ENCODE measurements at regions not wholly inside any gene's neighbourhood (a gene's known extent, or its start where the extent isn't known, plus 50 kb on each side); places are given as distances from the start of the nearest gene placed in this dataset.
"Not testable (repeated sequence)": the region's sequence is repeated elsewhere in the genome, so short reads cannot be mapped to it uniquely, and the experiment has no call there.

DNA sequence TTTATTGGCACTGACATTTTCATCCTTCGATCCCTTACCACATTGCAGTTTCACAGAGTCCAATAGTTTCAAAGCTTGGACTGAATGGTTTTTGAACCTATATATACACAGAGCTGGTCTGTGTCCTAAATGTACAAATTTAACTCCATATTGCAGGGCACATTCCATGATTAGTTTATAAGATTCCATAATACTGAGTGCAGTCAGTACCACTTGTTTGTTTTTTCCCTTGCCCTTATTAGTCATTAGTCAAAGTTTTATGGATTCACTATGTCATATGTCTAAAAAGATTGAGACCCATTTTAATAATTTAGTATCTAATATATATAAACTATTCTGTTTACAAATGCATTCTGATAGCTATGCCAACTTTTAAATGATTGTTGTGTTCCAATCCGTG, 654.8 kb upstream of the MEF2C start:
- H3K27me3 Mint-ChIP-seq, result no peaks in the 10 kb centered on the region
- H3K4me1 Mint-ChIP-seq (ENCODE audit: low read depth), result peaks cover 10% of the 10 kb centered on the region
- H3K4me3 Mint-ChIP-seq, result no peak overlapping the region
- no peaks in the 10 kb centered on the region for H3K9me3 Mint-ChIP-seq
- intact Hi-C loops (cut with micrococcal nuclease), result no loop called here
- H3K36me3 Mint-ChIP-seq (ENCODE audit: low read depth), result no peaks in the 10 kb centered on the region
- H3K27ac Mint-ChIP-seq, result no peak overlapping the region

DNA sequence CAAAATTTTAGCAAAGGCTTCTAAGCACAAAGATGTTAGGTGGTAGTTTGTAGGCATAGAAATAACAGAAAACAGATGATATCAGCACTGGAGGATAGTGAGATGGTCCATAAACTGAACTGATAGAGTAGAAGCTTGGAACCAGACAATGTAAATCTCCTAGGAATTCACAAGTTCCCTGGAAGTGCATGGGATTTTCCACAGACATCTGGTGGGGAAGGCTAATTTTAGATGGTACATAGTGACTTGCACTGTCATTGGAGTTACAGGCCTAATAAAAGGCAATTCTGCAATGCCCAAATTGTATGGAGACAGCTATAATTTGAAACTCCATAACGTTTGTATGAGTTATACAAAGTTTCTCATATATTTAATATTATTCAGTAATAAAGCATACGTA, 653.0 kb upstream of the MEF2C start:
- no peak overlapping the region for H3K27ac Mint-ChIP-seq
- H3K9me3 Mint-ChIP-seq, result no peaks in the 10 kb centered on the region
- intact Hi-C loops (cut with micrococcal nuclease), result no loop called here
- H3K27me3 Mint-ChIP-seq, result no peaks in the 10 kb centered on the region
- H3K36me3 Mint-ChIP-seq (ENCODE audit: low read depth), result no peaks in the 10 kb centered on the region
- no peak overlapping the region for H3K4me3 Mint-ChIP-seq
- peaks cover 10% of the 10 kb centered on the region for H3K4me1 Mint-ChIP-seq (ENCODE audit: low read depth)

DNA sequence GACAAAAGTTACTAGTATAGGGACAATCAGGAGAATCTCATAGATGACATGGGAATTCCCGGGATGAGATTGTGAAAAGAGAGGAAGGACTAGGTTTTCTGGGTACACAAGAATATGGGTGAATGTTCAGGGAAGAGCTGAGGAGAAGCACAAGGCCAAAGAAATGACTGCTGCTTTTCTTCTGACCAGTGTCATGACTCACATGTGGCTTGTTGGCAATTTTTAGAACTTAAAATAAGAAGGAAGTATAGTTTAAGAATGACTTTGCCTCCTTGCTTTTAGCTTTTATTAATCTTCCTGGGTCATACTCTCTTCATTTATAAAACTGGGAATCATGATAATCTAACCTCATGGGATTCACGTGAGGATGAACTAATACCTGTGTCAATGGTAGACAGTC, 652.4 kb upstream of the MEF2C start:
- Mint-ChIP-seq H3K9me3 (no peaks in the 10 kb centered on the region), H3K4me3 (no peak overlapping the region), H3K36me3 (ENCODE audit: low read depth) (no peaks in the 10 kb centered on the region), H3K4me1 (ENCODE audit: low read depth) (peaks cover 10% of the 10 kb centered on the region), H3K27ac (no peak overlapping the region), H3K27me3 (no peaks in the 10 kb centered on the region)
- intact Hi-C loops (cut with micrococcal nuclease), result no loop called here

DNA sequence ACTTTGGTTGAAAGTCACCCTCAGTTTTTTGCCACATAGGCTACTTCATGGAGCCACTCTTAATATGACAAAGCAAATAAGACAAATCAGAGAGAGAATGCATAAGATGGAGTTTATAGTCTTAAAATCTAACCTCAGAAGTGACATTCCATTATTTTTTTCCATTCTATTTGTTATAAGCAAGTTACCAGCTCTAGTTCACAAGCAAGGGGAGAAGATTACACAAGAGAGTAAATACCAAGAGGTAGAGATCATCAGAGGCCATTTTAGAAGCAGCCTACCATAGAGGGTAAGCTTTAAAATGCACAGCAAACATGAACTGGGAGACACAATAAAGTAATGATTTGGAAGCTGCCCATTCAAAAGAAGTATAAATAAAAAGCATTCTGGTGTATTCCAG, 651.3 kb upstream of the MEF2C start:
- no peaks in the 10 kb centered on the region for H3K9me3 Mint-ChIP-seq
- peaks cover 10% of the 10 kb centered on the region for H3K4me1 Mint-ChIP-seq (ENCODE audit: low read depth)
- no peak overlapping the region for H3K27ac Mint-ChIP-seq
- intact Hi-C loops (cut with micrococcal nuclease), result no loop called here
- H3K27me3 Mint-ChIP-seq, result no peaks in the 10 kb centered on the region
- H3K36me3 Mint-ChIP-seq (ENCODE audit: low read depth), result no peaks in the 10 kb centered on the region
- no peak overlapping the region for H3K4me3 Mint-ChIP-seq

DNA sequence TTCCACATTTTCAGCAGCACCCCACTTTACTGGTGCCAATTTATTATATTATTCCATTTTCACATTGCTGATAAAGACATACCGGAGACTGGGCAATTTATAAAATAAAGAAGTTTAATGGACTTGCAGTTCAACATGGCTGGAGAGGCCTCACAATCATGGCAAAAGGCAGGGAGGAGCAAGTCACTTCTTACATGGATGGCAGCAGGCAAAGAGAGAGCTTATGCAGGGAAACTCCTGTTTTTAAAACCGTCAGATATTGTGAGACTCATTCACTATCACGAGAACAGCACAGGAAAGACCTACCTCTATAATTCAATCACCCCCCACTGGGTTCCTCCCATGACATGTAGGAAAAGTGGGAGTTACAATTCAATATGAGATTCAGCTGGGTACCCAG, 641.8 kb upstream of the MEF2C start:
- H3K4me3 Mint-ChIP-seq, result no peak overlapping the region
- H3K4me1 Mint-ChIP-seq (ENCODE audit: low read depth), result no peaks in the 10 kb centered on the region
- H3K27ac Mint-ChIP-seq, result no peak overlapping the region
- H3K27me3 Mint-ChIP-seq, result no peaks in the 10 kb centered on the region
- intact Hi-C loops (cut with micrococcal nuclease), result no loop called here
- peaks cover 39% of the 10 kb centered on the region for H3K9me3 Mint-ChIP-seq
- H3K36me3 Mint-ChIP-seq (ENCODE audit: low read depth), result no peaks in the 10 kb centered on the region

DNA sequence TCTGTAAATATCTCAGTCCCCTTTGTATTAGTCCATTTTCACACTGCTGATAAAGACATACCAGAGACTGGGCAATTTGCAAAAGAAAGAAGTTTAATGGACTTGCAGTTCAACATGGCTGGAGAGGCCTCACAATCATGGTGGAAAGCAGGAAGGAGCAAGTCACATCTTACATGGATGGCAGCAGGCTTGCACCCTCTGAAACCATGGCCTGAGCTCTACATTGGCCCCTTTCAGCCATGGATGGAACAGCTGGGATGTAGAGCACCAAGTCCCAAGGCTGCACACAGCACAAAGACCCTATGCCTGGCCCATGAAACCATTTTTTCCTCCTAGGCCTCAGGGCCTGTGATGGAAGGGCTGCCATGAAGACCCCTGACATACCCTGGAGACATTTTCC, 640.9 kb upstream of the MEF2C start:
- H3K36me3 Mint-ChIP-seq (ENCODE audit: low read depth); intact Hi-C loops (cut with micrococcal nuclease); H3K4me1 Mint-ChIP-seq (ENCODE audit: low read depth); H3K27ac Mint-ChIP-seq; H3K4me3 Mint-ChIP-seq; H3K27me3 Mint-ChIP-seq: not testable (repeated sequence)
- peaks cover 39% of the 10 kb centered on the region for H3K9me3 Mint-ChIP-seq

DNA sequence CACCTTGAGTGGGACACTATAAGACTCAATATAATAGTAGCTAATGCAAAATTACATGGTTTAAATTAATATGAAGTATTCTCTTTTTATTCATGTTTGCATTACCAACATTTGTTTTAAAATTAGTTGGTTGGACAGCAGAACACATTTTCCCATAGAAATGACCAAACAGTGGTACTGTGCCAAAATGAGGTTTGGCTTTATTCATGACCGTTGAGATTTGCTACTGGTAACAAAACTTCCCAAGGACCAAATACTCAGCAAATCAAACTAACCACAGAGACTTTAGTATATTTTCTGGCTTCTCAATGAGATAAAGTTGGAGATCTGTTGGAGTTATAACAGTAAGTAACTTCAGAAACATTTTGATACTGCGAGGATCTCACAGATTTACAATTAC, 637.8 kb upstream of the MEF2C start:
- no peaks in the 10 kb centered on the region for H3K4me1 Mint-ChIP-seq (ENCODE audit: low read depth)
- H3K27ac Mint-ChIP-seq, result no peak overlapping the region
- intact Hi-C loops (cut with micrococcal nuclease), result no loop called here
- no peak overlapping the region for H3K4me3 Mint-ChIP-seq
- H3K27me3 Mint-ChIP-seq, result no peaks in the 10 kb centered on the region
- no peaks in the 10 kb centered on the region for H3K36me3 Mint-ChIP-seq (ENCODE audit: low read depth)
- peaks cover 20% of the 10 kb centered on the region for H3K9me3 Mint-ChIP-seq

DNA sequence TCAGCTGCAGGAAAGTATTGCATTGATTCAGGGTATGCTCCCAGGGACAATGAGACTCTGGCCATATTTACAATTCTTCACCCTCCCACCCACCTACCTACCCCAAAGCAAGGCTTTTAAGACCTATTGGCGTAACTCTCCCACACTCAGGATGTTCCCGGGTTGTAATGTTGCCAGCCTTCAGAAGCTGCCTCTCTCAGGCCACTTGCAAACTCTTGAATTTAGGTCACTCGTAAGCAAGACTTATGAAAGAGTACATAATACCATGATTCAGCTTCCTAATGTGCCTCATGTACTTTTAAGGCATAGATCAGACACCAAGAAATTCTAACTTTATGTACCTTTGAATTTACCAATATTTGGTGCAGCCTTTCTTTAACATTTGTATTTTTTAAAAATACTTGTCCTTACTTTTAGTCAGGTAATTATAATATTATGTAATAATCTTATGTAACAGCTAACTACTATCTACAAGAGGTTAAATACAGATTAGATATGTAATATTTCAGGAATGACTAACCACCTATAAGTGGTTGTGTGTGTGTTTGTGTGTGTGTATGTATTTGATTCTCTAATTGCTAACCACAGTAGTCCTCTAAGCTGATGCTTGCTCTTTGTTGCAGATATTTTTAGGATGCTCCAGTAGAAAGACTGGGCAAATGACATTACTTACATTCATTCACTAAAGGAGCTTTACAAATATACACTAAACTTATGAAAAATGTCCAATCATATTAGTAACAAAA, 630.5 kb upstream of the MEF2C start:
- intact Hi-C loops (cut with micrococcal nuclease), result no loop called here
- no peaks in the 10 kb centered on the region for H3K36me3 Mint-ChIP-seq (ENCODE audit: low read depth)
- H3K9me3 Mint-ChIP-seq, result no peaks in the 10 kb centered on the region
- H3K27me3 Mint-ChIP-seq, result no peaks in the 10 kb centered on the region
- no peaks in the 10 kb centered on the region for H3K4me1 Mint-ChIP-seq (ENCODE audit: low read depth)
- no peak overlapping the region for H3K27ac Mint-ChIP-seq
- no peak overlapping the region for H3K4me3 Mint-ChIP-seq

DNA sequence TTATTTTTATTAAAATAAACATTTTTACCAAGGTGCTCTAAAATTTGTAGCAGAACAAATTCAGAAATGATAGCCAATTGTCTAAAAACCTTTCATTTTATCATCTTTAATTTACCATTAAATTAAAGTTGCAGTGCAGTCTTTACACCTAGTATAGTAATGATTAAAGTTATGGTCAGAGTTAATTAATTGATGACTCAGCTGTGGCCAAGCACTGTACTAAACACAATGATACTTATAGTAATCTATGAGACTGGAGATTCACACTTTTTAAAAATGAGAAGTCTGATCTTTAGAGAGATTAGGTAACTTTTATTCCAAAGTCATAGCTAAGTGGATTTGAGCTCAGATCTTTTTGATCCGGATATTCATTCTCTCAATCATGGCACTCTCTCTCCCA, 621.1 kb upstream of the MEF2C start:
- H3K27ac Mint-ChIP-seq, result no peak overlapping the region
- no peaks in the 10 kb centered on the region for H3K27me3 Mint-ChIP-seq
- no peak overlapping the region for H3K4me3 Mint-ChIP-seq
- no peaks in the 10 kb centered on the region for H3K9me3 Mint-ChIP-seq
- intact Hi-C loops (cut with micrococcal nuclease), result no loop called here
- H3K36me3 Mint-ChIP-seq (ENCODE audit: low read depth), result no peaks in the 10 kb centered on the region
- H3K4me1 Mint-ChIP-seq (ENCODE audit: low read depth), result no peaks in the 10 kb centered on the region

DNA sequence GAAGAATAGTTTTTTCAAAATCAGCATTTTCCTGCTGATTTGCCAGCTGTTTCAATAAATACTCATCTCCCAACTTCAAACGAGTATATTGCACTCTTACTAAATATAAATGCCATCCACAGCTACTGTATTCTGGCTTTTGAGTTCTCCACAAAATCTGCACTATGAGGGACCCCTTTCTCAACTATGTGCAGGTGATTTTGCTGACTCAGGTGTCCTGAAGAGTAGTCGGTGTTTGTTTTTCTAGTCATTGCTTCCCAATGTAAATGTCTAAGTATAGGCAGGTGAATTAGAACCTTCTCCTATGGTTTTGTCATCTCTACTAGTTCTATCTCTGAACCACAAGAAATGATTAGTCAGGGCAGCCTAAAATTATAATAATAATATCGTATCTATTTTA, 616.8 kb upstream of the MEF2C start:
- Mint-ChIP-seq H3K4me1 (ENCODE audit: low read depth) (no peaks in the 10 kb centered on the region), H3K9me3 (no peaks in the 10 kb centered on the region), H3K36me3 (ENCODE audit: low read depth) (no peaks in the 10 kb centered on the region), H3K27ac (no peak overlapping the region), H3K27me3 (no peaks in the 10 kb centered on the region), H3K4me3 (no peak overlapping the region)
- intact Hi-C loops (cut with micrococcal nuclease), result no loop called here

DNA sequence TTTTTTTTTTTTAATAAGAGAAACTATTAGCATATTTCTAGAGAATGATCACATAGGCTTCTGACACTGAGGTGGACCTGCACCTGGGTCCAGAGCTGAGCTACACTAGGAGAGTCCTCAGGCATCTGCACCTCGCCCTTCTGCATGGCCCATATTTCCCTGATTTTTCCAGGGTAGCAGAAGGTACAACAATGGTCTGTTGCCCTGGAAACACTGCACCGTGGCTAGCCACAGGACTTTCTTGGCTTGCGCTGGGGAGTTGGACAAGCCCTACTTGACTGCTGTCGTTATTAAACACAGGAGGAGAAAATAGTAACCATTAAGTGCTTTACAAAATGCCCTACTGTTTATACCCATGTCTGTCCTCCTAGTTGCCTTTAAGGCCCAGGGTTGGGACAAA, 615.7 kb upstream of the MEF2C start:
- no peak overlapping the region for H3K4me3 Mint-ChIP-seq
- intact Hi-C loops (cut with micrococcal nuclease), result no loop called here
- H3K36me3 Mint-ChIP-seq (ENCODE audit: low read depth), result no peaks in the 10 kb centered on the region
- H3K9me3 Mint-ChIP-seq, result no peaks in the 10 kb centered on the region
- H3K4me1 Mint-ChIP-seq (ENCODE audit: low read depth), result no peaks in the 10 kb centered on the region
- H3K27me3 Mint-ChIP-seq, result no peaks in the 10 kb centered on the region
- H3K27ac Mint-ChIP-seq, result no peak overlapping the region

DNA sequence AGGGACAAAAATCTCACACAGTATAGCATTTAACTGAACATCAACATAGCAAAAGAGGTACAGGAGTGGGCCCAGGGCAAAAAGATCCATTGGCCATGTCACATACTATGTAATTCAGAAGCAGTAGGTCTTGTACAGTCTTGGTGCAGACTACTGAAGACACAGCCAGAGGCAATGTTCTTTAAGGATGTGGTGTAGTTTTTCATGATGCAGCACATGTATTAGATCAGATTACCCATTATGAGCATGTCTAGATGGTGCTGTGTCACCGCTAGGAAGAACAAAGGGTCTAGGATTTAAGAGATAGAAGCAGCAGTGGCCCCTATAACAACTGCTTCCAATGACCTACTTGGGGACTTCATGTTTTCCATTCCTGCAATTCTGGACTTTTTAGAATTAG, 610.4 kb upstream of the MEF2C start:
- Mint-ChIP-seq H3K4me1 (ENCODE audit: low read depth) (no peaks in the 10 kb centered on the region), H3K4me3 (no peak overlapping the region), H3K27ac (no peak overlapping the region), H3K9me3 (no peaks in the 10 kb centered on the region), H3K27me3 (no peaks in the 10 kb centered on the region), H3K36me3 (ENCODE audit: low read depth) (no peaks in the 10 kb centered on the region)
- intact Hi-C loops (cut with micrococcal nuclease), result no loop called here

DNA sequence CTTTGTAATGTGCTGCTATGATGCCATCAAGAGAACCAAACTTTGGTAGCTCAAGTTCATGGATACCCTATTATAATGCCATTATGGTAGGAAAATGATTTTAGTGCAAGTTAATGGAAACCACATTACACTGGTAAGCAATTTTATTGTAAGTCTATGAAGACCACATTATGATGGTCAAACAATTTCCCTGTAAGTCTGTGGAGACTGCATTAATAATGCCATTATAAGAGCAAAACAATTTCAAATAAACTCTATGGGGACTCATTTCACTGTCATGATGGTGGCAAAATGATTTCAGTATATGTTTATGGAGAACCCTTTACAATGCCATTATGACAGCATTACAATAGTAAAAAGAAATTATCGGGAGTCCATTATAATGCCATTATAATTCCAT, 602.0 kb upstream of the MEF2C start:
- no peaks in the 10 kb centered on the region for H3K36me3 Mint-ChIP-seq (ENCODE audit: low read depth)
- intact Hi-C loops (cut with micrococcal nuclease), result no loop called here
- H3K9me3 Mint-ChIP-seq, result no peaks in the 10 kb centered on the region
- no peak overlapping the region for H3K4me3 Mint-ChIP-seq
- no peak overlapping the region for H3K27ac Mint-ChIP-seq
- no peaks in the 10 kb centered on the region for H3K4me1 Mint-ChIP-seq (ENCODE audit: low read depth)
- no peaks in the 10 kb centered on the region for H3K27me3 Mint-ChIP-seq

DNA sequence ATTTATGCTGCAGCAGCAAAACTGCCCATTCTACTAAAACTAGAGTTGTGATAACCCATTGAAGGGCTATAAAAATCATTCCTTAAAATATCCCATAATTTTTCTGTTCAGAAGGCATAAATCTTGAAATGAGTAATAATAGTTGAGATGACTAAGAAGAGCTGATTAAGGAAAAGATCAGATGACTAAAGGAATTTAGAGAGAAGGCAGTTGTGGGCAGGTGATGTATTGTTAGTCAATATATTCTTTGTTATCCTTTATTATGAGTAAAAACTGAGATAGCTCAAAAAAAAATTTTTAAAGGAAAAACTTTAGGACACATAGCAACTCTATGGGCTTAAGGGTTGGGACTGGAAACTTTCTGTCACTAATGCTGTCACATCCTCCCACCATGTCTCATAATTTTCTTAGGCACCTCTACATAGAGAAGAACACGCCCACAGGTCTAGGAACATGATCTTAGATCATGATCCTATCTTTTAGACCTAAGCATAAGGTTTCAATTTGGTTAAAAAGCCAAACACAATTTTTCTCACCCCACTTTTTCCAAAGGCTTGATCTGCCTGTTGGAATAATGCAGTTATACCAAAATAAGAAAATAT, 597.5 kb upstream of the MEF2C start:
- intact Hi-C loops (cut with micrococcal nuclease), result no loop called here
- Mint-ChIP-seq H3K4me1 (ENCODE audit: low read depth) (no peaks in the 10 kb centered on the region), H3K27me3 (no peaks in the 10 kb centered on the region), H3K9me3 (no peaks in the 10 kb centered on the region), H3K36me3 (ENCODE audit: low read depth) (no peaks in the 10 kb centered on the region), H3K27ac (no peak overlapping the region), H3K4me3 (no peak overlapping the region)

DNA sequence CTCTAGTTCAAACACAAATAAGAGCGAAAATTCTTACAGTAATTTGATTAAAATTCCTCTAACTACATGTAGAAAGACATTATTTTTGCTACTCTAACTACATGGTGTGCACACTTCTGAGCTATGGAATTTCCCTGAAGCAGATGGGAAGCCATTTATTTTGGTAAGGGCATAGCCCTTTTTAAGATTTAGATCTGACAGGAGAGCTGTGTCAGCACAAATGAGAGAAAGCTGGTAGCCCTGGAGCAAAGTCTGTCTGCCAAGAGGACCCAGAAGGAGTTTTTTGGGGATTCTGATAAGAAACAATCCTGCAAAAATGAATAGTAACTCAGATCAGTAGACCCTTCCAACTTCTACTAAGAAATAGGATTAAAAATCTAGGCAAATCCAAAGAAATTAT, 595.9 kb upstream of the MEF2C start:
- intact Hi-C loops (cut with micrococcal nuclease), result no loop called here
- H3K36me3 Mint-ChIP-seq (ENCODE audit: low read depth), result no peaks in the 10 kb centered on the region

More for the DNA sequence above, 595.9 kb upstream of the MEF2C start:
- Mint-ChIP-seq H3K27ac (no peak overlapping the region), H3K4me3 (no peak overlapping the region), H3K27me3 (no peaks in the 10 kb centered on the region), H3K4me1 (ENCODE audit: low read depth) (no peaks in the 10 kb centered on the region), H3K9me3 (no peaks in the 10 kb centered on the region)
